Suprapubic skin (tissue), 4 donors: ENCODE measurements at regions not wholly inside any gene's neighbourhood (a gene's known extent, or its start where the extent isn't known, plus 50 kb on each side); places are given as distances from the start of the nearest gene placed in this dataset.

Source experiments
- DNase-seq, 2 donors: peaks; one replicate each; pipeline ENCODE4 v3.0.0-alpha.2; 2019; ENCODE audit warnings: low spot score in 2 of 2
- H3K27ac ChIP-seq: fragments of 200-600 bp; sonication (generic); one replicate; pipeline ENCODE4 v1.5.1; 2019
- H3K27me3 ChIP-seq: fragments of 200-600 bp; sonication (generic); one replicate; pipeline ENCODE4 v1.5.1; 2019
- H3K36me3 ChIP-seq: fragments of 200-600 bp; sonication (generic); one replicate; pipeline ENCODE4 v1.5.1; 2019
- H3K4me1 ChIP-seq: fragments of 200-600 bp; sonication (generic); one replicate; pipeline ENCODE4 v1.5.1; 2019
- H3K4me3 ChIP-seq: fragments of 200-600 bp; sonication (generic); one replicate; pipeline ENCODE4 v1.5.1; 2019; ENCODE audit warnings: mild to moderate bottlenecking
- H3K9me3 ChIP-seq: fragments of 200-600 bp; sonication (generic); one replicate; pipeline ENCODE4 v1.5.1; 2019
- EP300 ChIP-seq: sonication (generic); formaldehyde crosslinking; IDR thresholded peaks from one replicate; pipeline ENCODE4 v1.6.1; 2017; ENCODE audit warnings: antibody characterized with exemption
- POLR2A ChIP-seq, 2 donors: fragments of 450-650 bp; IDR thresholded peaks; one replicate each; pipeline ENCODE4 v1.6.1; 2017; ENCODE audit warnings: antibody characterized with exemption in 2 of 2, mild to moderate bottlenecking in 2 of 2, moderate library complexity in 2 of 2
- POLR2AphosphoS5 ChIP-seq, 3 donors: sonication (generic); formaldehyde crosslinking; IDR thresholded peaks; one replicate each; pipeline ENCODE4 v1.6.1; 2017; ENCODE audit warnings: antibody characterized with exemption in 3 of 3
- WGBS: methylation state at CpG from one replicate; pipeline ENCODE4 v1.1.5; 2018; 5-methylcytosine and 5-hydroxymethylcytosine counted together
- TF ChIP-seq, protein P1 (sequence below), 2 donors: fragments of 200-600 bp in 1 of 2; fragments of 450-650 bp in 1 of 2; sonication (generic) in 1 of 2; IDR thresholded peaks; one replicate each; pipeline ENCODE4 v1.5.1; 2016 to 2019; ENCODE audit warnings: antibody characterized with exemption in 2 of 2, mild to moderate bottlenecking in 1 of 2, moderate library complexity in 1 of 2

- Histone ChIP-seq H3K27me3 (no peaks in the 10 kb centered on the region), H3K9me3 (no peaks in the 10 kb centered on the region), H3K27ac (no peak overlapping the region), H3K36me3 (no peaks in the 10 kb centered on the region), H3K4me1 (peaks cover 27% of the 10 kb centered on the region), H3K4me3 (no peak overlapping the region)
- peak in 1 of 2 donors; percentile 46 for DNase-seq
- no peak for TF ChIP-seq POLR2A (IDR thresholded peaks at IDR 0.05)
- 85% methylated on average over 10 of the region's 10 CpGs for WGBS
Observed at GRCh38 chr1:234871039-234871709, 257.5 kb downstream of the TOMM20 start.

GRCh38 chr1:234870020-234870981, 258.3 kb downstream of the TOMM20 start:
- no peak overlapping the region for H3K27ac ChIP-seq
- 88% methylated on average over 11 of the region's 11 CpGs for WGBS
- H3K4me3 ChIP-seq: no peak overlapping the region
- H3K27me3 ChIP-seq: no peaks in the 10 kb centered on the region
- TF ChIP-seq POLR2AphosphoS5 (IDR thresholded peaks at IDR 0.05): no peak
- TF ChIP-seq EP300: no peak
- TF ChIP-seq POLR2A (IDR thresholded peaks at IDR 0.05): no peak
- TF ChIP-seq, protein P1, sequence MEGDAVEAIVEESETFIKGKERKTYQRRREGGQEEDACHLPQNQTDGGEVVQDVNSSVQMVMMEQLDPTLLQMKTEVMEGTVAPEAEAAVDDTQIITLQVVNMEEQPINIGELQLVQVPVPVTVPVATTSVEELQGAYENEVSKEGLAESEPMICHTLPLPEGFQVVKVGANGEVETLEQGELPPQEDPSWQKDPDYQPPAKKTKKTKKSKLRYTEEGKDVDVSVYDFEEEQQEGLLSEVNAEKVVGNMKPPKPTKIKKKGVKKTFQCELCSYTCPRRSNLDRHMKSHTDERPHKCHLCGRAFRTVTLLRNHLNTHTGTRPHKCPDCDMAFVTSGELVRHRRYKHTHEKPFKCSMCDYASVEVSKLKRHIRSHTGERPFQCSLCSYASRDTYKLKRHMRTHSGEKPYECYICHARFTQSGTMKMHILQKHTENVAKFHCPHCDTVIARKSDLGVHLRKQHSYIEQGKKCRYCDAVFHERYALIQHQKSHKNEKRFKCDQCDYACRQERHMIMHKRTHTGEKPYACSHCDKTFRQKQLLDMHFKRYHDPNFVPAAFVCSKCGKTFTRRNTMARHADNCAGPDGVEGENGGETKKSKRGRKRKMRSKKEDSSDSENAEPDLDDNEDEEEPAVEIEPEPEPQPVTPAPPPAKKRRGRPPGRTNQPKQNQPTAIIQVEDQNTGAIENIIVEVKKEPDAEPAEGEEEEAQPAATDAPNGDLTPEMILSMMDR (IDR thresholded peaks at IDR 0.05): no peak
- DNase-seq: no peak
- H3K36me3 ChIP-seq: no peaks in the 10 kb centered on the region
- no peaks in the 10 kb centered on the region for H3K9me3 ChIP-seq
- peaks cover 23% of the 10 kb centered on the region for H3K4me1 ChIP-seq

- Histone ChIP-seq H3K27ac (no peak overlapping the region), H3K27me3 (no peaks in the 10 kb centered on the region), H3K9me3 (no peaks in the 10 kb centered on the region), H3K4me3 (no peak overlapping the region), H3K36me3 (no peaks in the 10 kb centered on the region), H3K4me1 (peaks cover 18% of the 10 kb centered on the region)
- TF ChIP-seq POLR2A (IDR thresholded peaks at IDR 0.05) (no peak), POLR2AphosphoS5 (IDR thresholded peaks at IDR 0.05) (no peak), EP300 (no peak)
- TF ChIP-seq, protein P1 (IDR thresholded peaks at IDR 0.05): no peak
- DNase-seq: no peak
- WGBS: 85% methylated on average over 16 of the region's 16 CpGs
Observed at GRCh38 chr1:234869182-234870019, 259.2 kb downstream of the TOMM20 start.

- WGBS: 100% methylated on average over 6 of the region's 6 CpGs
- Histone ChIP-seq H3K27ac (no peak overlapping the region), H3K27me3 (no peaks in the 10 kb centered on the region), H3K4me1 (peaks cover 25% of the 10 kb centered on the region), H3K36me3 (no peaks in the 10 kb centered on the region), H3K9me3 (no peaks in the 10 kb centered on the region), H3K4me3 (no peak overlapping the region)
- TF ChIP-seq POLR2A (IDR thresholded peaks at IDR 0.05): no peak
- TF ChIP-seq POLR2AphosphoS5 (IDR thresholded peaks at IDR 0.05): no peak
- TF ChIP-seq EP300: no peak
- TF ChIP-seq, protein P1 (IDR thresholded peaks at IDR 0.05): no peak
- no peak for DNase-seq
Observed at GRCh38 chr1:234868296-234869147, 258.5 kb upstream of the IRF2BP2 start.
